Neural cell (in vitro differentiated cells): ENCODE measurements at regions not wholly inside any gene's neighbourhood (a gene's known extent, or its start where the extent isn't known, plus 50 kb on each side); places are given as distances from the start of the nearest gene placed in this dataset.

ENCODE experiments used
- H2AFZ ChIP-seq: fragments of 200-600, 300-800 bp; sonication (generic), shearing (Covaris generic); 2 replicates; pipeline ENCODE4 v1.6.0; 2014; ENCODE audit warnings: low read depth, mild to moderate bottlenecking, antibody characterized with exemption, low read length, moderate library complexity
- H3F3A ChIP-seq: fragments of 200-600 bp; shearing (Covaris generic); 2 replicates; pipeline ENCODE4 v1.6.1; 2016; ENCODE audit warnings: mild to moderate bottlenecking, moderate library complexity, mixed read lengths, antibody characterized with exemption, low read length; ENCODE audit not compliant: insufficient read depth, poor library complexity, severe bottlenecking
- H3K27ac ChIP-seq: fragments of 200-600, 300-800 bp; sonication (generic), shearing (Covaris generic); 2 replicates; pipeline ENCODE4 v1.5.1; 2014; ENCODE audit warnings: mild to moderate bottlenecking, low read length, moderate library complexity
- H3K27me3 ChIP-seq: fragments of 300-800, 200-600 bp; sonication (generic), shearing (Covaris generic); 2 replicates; pipeline ENCODE4 v1.6.0; 2014; ENCODE audit warnings: mild to moderate bottlenecking, low read depth, low read length, moderate library complexity; ENCODE audit not compliant: insufficient read depth
- H3K36me3 ChIP-seq: fragments of 300-800, 200-600 bp; sonication (generic), shearing (Covaris generic); 2 replicates; pipeline ENCODE4 v1.5.1; 2014; ENCODE audit warnings: mild to moderate bottlenecking, antibody characterized with exemption, low read length, moderate library complexity; ENCODE audit not compliant: insufficient read depth
- H3K4me2 ChIP-seq: fragments of 300-800, 200-600 bp; sonication (generic), shearing (Covaris generic); 2 replicates; pipeline ENCODE4 v1.6.0; 2014; ENCODE audit warnings: mild to moderate bottlenecking, low read length
- H3K4me3 ChIP-seq: fragments of 300-800, 200-600 bp; sonication (generic), shearing (Covaris generic); 2 replicates; pipeline ENCODE4 v1.5.1; 2014; ENCODE audit warnings: mild to moderate bottlenecking, low read length, moderate library complexity
- H3K79me2 ChIP-seq: fragments of 200-600 bp; shearing (Covaris generic); replicated peaks from 2 replicates; pipeline ENCODE4 v1.6.0; 2014; ENCODE audit warnings: mild to moderate bottlenecking, low read length, moderate library complexity; ENCODE audit not compliant: insufficient read depth
- H3K9ac ChIP-seq: fragments of 300-800, 200-600 bp; sonication (generic), shearing (Covaris generic); 2 replicates; pipeline ENCODE4 v1.6.1; 2016; ENCODE audit warnings: mild to moderate bottlenecking, low read length, mixed read lengths
- H3K9me2 ChIP-seq: fragments of 200-600 bp; shearing (Covaris generic); 2 replicates; pipeline ENCODE4 v1.6.1; 2016; ENCODE audit warnings: mild to moderate bottlenecking, low read length, mixed read lengths; ENCODE audit not compliant: insufficient read depth
- H3K9me3 ChIP-seq: fragments of 200-600, 300-800 bp; sonication (generic), shearing (Covaris generic); 2 replicates; pipeline ENCODE4 v1.6.1; 2016; ENCODE audit warnings: mild to moderate bottlenecking, mixed run types, low read length, moderate library complexity, mixed read lengths
- H4K20me1 ChIP-seq: fragments of 200-600 bp; shearing (Covaris generic); 2 replicates; pipeline ENCODE4 v1.6.1; 2016; ENCODE audit warnings: mild to moderate bottlenecking, mixed run types; ENCODE audit not compliant: insufficient read depth
- EP300 ChIP-seq: fragments of 450-650 bp; conservative IDR thresholded peaks from 2 replicates; pipeline ENCODE4 v1.6.1; 2014; ENCODE audit warnings: antibody characterized with exemption, mild to moderate bottlenecking, moderate library complexity; ENCODE audit not compliant: poor library complexity, severe bottlenecking
- EZH2 ChIP-seq: fragments of 200-600, 300-800 bp; shearing (Covaris generic), sonication (generic); IDR thresholded peaks from 2 replicates; pipeline ENCODE4 v1.6.1; 2014; ENCODE audit warnings: antibody characterized with exemption, low read length, borderline replicate concordance, mild to moderate bottlenecking; ENCODE audit not compliant: insufficient read depth, poor library complexity, severe bottlenecking
- MXI1 ChIP-seq: fragments of 450-650 bp; conservative IDR thresholded peaks from 2 replicates; pipeline ENCODE4 v1.6.1; 2014; ENCODE audit warnings: antibody characterized with exemption, mild to moderate bottlenecking; ENCODE audit not compliant: poor library complexity, severe bottlenecking
- POLR2AphosphoS5 ChIP-seq: IDR thresholded peaks from 2 replicates; pipeline ENCODE4 v1.6.1; 2012
- RAD21 ChIP-seq: fragments of 450-650 bp; conservative IDR thresholded peaks from 2 replicates; pipeline ENCODE4 v1.6.1; 2014; ENCODE audit warnings: antibody characterized with exemption, mild to moderate bottlenecking, moderate library complexity
- SMC3 ChIP-seq: fragments of 450-650 bp; conservative IDR thresholded peaks from 2 replicates; pipeline ENCODE4 v1.6.1; 2014; ENCODE audit warnings: antibody characterized with exemption, mild to moderate bottlenecking, moderate library complexity; ENCODE audit not compliant: poor library complexity
- TAF1 ChIP-seq: IDR thresholded peaks from 2 replicates; pipeline ENCODE4 v1.6.1; 2012; ENCODE audit warnings: low read depth
- TF ChIP-seq, protein P1 (sequence below): IDR thresholded peaks from 2 replicates; pipeline ENCODE4 v1.6.1; 2012; ENCODE audit warnings: borderline replicate concordance
- TF ChIP-seq, protein P2 (sequence below): fragments of 450-650 bp; IDR thresholded peaks from 2 replicates; pipeline ENCODE4 v1.5.1; 2014; ENCODE audit warnings: antibody characterized with exemption, mild to moderate bottlenecking, moderate library complexity; ENCODE audit not compliant: poor library complexity, severe bottlenecking

DNA sequence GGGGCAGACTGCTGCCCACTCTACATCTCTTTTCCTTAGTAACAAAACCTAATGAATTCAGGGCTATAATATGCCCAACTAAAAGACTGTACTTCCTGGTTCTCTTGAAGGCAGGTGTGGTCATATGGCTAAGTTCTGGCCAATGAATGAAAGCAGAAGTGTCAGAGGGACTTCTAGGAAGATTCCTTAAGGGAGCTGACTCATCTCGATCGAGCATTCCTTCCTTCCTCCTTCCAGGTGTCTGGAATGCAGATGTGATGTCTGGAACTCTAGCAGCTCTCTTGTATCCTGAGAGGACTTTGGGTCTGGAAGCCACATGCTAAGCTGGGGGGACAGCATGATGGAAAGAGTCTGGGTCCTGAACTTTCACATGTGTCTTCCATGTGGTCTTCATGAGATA is 116.2 kb upstream of the STX18 start:
- no peak overlapping the region for H3K4me3 ChIP-seq
- H3K9me2 ChIP-seq, result no peaks in the 10 kb centered on the region
- no peaks in the 10 kb centered on the region for H3F3A ChIP-seq
- no peaks in the 10 kb centered on the region for H3K36me3 ChIP-seq
- no peaks in the 10 kb centered on the region for H3K9me3 ChIP-seq
- H3K9ac ChIP-seq, result no peak overlapping the region
- no peak overlapping the region for H3K4me2 ChIP-seq
- no peaks in the 10 kb centered on the region for H3K79me2 ChIP-seq
- H3K27ac ChIP-seq, result no peak overlapping the region
- H2AFZ ChIP-seq, result no peak overlapping the region
- TF ChIP-seq TAF1, result no peak
- TF ChIP-seq EZH2, result no peak
- no peak for TF ChIP-seq POLR2AphosphoS5
- no peak for TF ChIP-seq MXI1
- no peak for TF ChIP-seq RAD21
- no peak for TF ChIP-seq EP300
- H4K20me1 ChIP-seq, result no peaks in the 10 kb centered on the region
- no peaks in the 10 kb centered on the region for H3K27me3 ChIP-seq

- H3K27ac ChIP-seq, result no peak overlapping the region
- no peak overlapping the region for H2AFZ ChIP-seq
- H3K79me2 ChIP-seq, result no peaks in the 10 kb centered on the region
- TF ChIP-seq, protein P1, sequence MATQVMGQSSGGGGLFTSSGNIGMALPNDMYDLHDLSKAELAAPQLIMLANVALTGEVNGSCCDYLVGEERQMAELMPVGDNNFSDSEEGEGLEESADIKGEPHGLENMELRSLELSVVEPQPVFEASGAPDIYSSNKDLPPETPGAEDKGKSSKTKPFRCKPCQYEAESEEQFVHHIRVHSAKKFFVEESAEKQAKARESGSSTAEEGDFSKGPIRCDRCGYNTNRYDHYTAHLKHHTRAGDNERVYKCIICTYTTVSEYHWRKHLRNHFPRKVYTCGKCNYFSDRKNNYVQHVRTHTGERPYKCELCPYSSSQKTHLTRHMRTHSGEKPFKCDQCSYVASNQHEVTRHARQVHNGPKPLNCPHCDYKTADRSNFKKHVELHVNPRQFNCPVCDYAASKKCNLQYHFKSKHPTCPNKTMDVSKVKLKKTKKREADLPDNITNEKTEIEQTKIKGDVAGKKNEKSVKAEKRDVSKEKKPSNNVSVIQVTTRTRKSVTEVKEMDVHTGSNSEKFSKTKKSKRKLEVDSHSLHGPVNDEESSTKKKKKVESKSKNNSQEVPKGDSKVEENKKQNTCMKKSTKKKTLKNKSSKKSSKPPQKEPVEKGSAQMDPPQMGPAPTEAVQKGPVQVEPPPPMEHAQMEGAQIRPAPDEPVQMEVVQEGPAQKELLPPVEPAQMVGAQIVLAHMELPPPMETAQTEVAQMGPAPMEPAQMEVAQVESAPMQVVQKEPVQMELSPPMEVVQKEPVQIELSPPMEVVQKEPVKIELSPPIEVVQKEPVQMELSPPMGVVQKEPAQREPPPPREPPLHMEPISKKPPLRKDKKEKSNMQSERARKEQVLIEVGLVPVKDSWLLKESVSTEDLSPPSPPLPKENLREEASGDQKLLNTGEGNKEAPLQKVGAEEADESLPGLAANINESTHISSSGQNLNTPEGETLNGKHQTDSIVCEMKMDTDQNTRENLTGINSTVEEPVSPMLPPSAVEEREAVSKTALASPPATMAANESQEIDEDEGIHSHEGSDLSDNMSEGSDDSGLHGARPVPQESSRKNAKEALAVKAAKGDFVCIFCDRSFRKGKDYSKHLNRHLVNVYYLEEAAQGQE, result no peak
- no peak for TF ChIP-seq TAF1
- TF ChIP-seq EZH2, result no peak
- TF ChIP-seq POLR2AphosphoS5, result no peak
- no peak for TF ChIP-seq RAD21
- no peak for TF ChIP-seq MXI1
- TF ChIP-seq SMC3, result no peak
- no peak for TF ChIP-seq EP300
- TF ChIP-seq, protein P2, sequence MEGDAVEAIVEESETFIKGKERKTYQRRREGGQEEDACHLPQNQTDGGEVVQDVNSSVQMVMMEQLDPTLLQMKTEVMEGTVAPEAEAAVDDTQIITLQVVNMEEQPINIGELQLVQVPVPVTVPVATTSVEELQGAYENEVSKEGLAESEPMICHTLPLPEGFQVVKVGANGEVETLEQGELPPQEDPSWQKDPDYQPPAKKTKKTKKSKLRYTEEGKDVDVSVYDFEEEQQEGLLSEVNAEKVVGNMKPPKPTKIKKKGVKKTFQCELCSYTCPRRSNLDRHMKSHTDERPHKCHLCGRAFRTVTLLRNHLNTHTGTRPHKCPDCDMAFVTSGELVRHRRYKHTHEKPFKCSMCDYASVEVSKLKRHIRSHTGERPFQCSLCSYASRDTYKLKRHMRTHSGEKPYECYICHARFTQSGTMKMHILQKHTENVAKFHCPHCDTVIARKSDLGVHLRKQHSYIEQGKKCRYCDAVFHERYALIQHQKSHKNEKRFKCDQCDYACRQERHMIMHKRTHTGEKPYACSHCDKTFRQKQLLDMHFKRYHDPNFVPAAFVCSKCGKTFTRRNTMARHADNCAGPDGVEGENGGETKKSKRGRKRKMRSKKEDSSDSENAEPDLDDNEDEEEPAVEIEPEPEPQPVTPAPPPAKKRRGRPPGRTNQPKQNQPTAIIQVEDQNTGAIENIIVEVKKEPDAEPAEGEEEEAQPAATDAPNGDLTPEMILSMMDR, result no peak
- no peak overlapping the region for H3K4me3 ChIP-seq
- no peaks in the 10 kb centered on the region for H3K36me3 ChIP-seq
- H3K9me3 ChIP-seq, result no peaks in the 10 kb centered on the region
- no peak overlapping the region for H3K9ac ChIP-seq
- no peak overlapping the region for H3K4me2 ChIP-seq
- no peaks in the 10 kb centered on the region for H4K20me1 ChIP-seq
- no peaks in the 10 kb centered on the region for H3K9me2 ChIP-seq
- H3K27me3 ChIP-seq, result no peaks in the 10 kb centered on the region
- H3F3A ChIP-seq, result no peaks in the 10 kb centered on the region
These were observed 115.1 kb upstream of the STX18 start for GRCh38 chr4:4656977-4657376.

- H3K4me2 ChIP-seq, result no peak overlapping the region
- no peaks in the 10 kb centered on the region for H3K36me3 ChIP-seq
- H3K27ac ChIP-seq, result no peak overlapping the region
- no peaks in the 10 kb centered on the region for H3F3A ChIP-seq
- no peak overlapping the region for H3K4me3 ChIP-seq
- H4K20me1 ChIP-seq, result no peaks in the 10 kb centered on the region
- H3K9me3 ChIP-seq, result no peaks in the 10 kb centered on the region
- no peaks in the 10 kb centered on the region for H3K79me2 ChIP-seq
- H3K27me3 ChIP-seq, result no peaks in the 10 kb centered on the region
- no peaks in the 10 kb centered on the region for H3K9me2 ChIP-seq
- H2AFZ ChIP-seq, result no peak overlapping the region
- TF ChIP-seq SMC3 (no peak), RAD21 (no peak), EZH2 (no peak)
- no peak overlapping the region for H3K9ac ChIP-seq
These were observed 114.1 kb upstream of the STX18 start for GRCh38 chr4:4655901-4656300.
